ENCODE measurements at regions not wholly inside any gene's neighbourhood (a gene's known extent, or its start where the extent isn't known, plus 50 kb on each side); places are given as distances from the start of the nearest gene placed in this dataset.

DNA sequence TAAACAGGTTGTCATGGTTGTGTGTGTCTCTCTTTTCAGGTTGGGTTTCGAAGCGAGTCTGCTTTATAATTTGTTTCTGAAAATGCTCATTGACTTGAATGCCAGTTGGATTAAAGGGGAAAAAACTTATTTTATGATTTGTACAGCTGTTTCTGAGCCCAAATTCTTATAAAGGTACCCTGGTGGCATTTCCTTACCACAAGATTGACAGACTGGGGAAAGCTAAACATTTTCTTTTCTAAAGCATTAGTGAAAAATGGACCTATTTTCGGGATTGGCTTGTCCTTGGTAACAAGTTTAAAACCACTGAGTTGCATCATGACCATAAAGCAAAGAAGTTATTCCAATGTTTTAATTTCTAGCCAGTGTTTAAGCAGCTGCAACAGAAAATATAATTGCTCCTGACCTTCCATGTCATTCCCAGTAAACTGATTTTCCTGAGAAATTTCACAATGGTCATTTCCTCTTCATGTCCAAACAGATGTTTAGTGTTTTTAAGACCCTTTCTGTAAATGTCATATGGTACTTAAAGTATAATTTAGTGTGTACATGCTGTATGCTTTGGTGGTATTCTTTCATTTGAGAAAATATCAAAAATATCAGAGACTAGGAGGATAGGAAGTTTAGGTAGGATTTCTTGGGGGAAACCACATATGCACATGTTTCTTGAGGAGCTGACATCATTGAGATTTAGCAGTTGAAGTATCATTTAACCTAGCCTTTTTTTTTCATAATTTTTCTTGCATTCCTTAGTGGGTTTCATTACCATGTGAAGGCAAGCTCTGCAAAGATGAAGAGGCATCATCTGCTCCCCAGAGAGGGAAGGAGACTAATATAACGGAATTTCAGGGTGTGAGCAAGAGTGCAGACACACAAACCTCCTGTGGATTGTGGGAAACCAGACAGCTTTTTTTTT lies 667.1 kb upstream of the RGMB start:
- TF ChIP-seq, protein P1, sequence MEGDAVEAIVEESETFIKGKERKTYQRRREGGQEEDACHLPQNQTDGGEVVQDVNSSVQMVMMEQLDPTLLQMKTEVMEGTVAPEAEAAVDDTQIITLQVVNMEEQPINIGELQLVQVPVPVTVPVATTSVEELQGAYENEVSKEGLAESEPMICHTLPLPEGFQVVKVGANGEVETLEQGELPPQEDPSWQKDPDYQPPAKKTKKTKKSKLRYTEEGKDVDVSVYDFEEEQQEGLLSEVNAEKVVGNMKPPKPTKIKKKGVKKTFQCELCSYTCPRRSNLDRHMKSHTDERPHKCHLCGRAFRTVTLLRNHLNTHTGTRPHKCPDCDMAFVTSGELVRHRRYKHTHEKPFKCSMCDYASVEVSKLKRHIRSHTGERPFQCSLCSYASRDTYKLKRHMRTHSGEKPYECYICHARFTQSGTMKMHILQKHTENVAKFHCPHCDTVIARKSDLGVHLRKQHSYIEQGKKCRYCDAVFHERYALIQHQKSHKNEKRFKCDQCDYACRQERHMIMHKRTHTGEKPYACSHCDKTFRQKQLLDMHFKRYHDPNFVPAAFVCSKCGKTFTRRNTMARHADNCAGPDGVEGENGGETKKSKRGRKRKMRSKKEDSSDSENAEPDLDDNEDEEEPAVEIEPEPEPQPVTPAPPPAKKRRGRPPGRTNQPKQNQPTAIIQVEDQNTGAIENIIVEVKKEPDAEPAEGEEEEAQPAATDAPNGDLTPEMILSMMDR (IDR thresholded peaks at IDR 0.05; ENCODE audit: low read depth, low read length), result no peak
- peak; percentile 40 for DNase-seq (ENCODE audit: extremely low read depth, low read depth)

DNA sequence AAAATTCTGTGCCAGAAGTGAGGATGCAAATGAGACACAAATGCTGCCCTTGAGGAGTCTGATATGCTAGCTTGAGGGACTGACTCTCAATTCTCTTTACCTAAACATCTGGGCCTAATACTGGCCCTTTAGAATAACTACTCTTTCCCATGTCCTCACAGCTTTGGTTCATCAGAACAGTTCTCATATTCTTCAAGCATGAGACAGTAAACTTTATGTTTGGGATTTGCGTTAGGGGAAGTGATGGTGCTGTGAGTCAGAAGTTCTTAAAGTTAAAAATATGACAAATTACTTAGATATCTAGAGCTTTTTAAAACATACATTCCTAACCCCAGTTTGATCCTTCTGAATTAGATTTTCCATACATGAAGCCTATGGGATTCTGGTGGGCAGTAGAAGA lies 665.0 kb upstream of the RGMB start:
- TF ChIP-seq, protein P1 (IDR thresholded peaks at IDR 0.05; ENCODE audit: low read depth, low read length), result no peak
- peak; percentile 55 for DNase-seq (ENCODE audit: extremely low read depth, low read depth)

DNA sequence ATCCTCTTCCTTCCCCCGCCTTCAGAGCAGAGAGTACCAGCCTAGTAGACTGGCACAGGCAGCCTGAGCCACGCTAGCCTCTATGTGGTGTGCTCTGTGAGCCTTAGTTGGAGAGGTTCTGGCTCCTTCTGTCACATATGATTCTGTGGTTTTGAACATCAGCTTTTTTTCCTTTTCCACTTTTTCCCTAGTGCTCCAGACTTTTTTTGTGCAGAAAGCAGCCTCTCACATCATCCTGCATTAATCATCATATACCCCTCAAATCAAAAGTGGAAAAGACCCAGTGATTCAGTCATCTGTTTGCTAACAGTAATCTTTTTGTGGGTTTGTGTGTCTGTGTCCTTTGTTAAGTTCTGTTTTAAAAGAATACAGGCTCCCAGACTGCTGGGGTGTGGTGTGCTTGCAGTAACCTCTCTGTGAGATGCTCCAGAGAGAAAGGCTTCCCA lies 663.9 kb upstream of the RGMB start:
- peak; percentile 20 for DNase-seq (ENCODE audit: extremely low read depth, low read depth)
- TF ChIP-seq, protein P1 (IDR thresholded peaks at IDR 0.05; ENCODE audit: low read depth, low read length), result no peak

DNA sequence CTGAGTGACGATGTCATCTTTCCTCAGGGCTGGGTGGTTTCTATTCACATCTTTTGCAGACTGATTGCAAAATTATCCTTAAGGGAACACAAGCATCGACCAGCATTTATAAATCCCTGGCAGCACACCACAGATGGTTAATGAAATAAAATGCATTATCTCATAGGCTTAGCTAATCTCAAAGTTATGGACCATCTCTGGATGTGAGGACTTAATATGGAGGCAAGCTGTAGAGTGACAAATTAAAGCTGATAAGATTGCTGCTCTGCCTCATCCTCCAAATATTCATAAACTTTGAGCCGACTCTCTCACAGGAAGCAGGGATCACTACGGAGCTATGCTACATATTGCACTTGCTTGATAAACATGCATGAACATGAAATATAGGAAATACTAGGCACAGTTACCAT lies 663.2 kb upstream of the RGMB start:
- TF ChIP-seq, protein P1 (IDR thresholded peaks at IDR 0.05; ENCODE audit: low read depth, low read length), result no peak
- peak; percentile 44 for DNase-seq (ENCODE audit: extremely low read depth, low read depth)

DNA sequence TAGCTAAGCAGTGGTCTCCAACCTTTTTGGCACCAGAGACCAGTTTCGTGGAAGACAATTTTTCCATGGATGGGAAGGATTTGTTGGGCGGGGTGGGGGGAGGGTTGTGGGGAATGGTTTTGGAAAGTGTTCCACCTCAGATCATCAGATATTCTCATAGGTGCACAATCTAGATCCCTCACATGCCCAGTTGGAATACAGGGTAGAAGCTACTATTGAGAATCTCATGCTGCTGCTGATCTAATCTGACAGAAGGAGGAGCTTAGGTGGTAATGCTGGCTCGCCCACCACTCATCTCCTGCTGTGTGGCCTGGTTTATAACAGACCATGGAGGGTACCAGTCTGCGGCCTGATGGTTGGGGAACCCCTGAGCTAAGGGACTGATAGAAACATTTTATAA lies 662.7 kb upstream of the RGMB start:
- TF ChIP-seq, protein P1 (IDR thresholded peaks at IDR 0.05; ENCODE audit: low read depth, low read length), result no peak
- DNase-seq (ENCODE audit: extremely low read depth, low read depth), result no peak

DNA sequence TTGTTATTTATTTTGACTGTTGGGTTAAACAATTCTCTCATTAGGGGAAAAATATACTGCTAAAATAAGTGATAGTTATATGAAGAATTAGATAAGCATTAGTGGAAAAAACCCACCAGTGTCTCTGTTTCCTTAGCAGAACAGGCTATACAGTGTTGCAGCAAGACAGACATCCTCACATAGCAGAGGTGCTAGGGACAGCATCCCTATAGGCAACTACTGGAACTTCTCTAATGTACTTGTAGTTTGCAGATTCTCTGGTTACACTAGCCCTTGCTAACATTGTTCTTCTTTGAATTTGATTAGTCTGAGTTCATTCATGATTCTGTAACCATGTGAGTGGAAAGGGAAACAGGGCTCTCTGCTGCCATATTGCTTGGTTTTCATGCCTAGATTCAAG lies 661.8 kb upstream of the RGMB start:
- DNase-seq (ENCODE audit: extremely low read depth, low read depth), result no peak
- TF ChIP-seq, protein P1 (IDR thresholded peaks at IDR 0.05; ENCODE audit: low read depth, low read length), result no peak; the same call in 1 of the 2 replicates

Measured in AG09319 (cell line).